IMR-90 (cell line): ENCODE measurements at regions not wholly inside any gene's neighbourhood (a gene's known extent, or its start where the extent isn't known, plus 50 kb on each side); places are given as distances from the start of the nearest gene placed in this dataset.

ENCODE experiments used
- ATAC-seq: fragments of 200-7000 bp; cut with Tn5 transposase; 2 replicates; pipeline ENCODE4 v1.9.1; 2020; ENCODE audit warnings: low read depth, mild to moderate bottlenecking, moderate library complexity
- BruUV-seq: library from RNA; stranded (reverse); fragments of 400-500 nt; replicated peaks from 2 replicates; lab custom pipeline; 2021; lab: Mats Ljungman, UMichigan
- CTCF ChIA-PET: fragments of 300-600 bp; formaldehyde crosslinking; extraction: SDS; loops from one replicate; lab custom pipeline; 2021; ENCODE audit warnings: antibody characterized with exemption; lab: Yijun Ruan, JAX
- POLR2A ChIA-PET: fragments of 300-600 bp; sonication (Branson Sonifier 250); formaldehyde crosslinking; loops from one replicate; lab custom pipeline; 2022; ENCODE audit warnings: antibody characterized with exemption; ENCODE audit not compliant: unreplicated experiment; lab: Charles Lee
- DNase-seq: peaks from one replicate; pipeline ENCODE4 v3.0.0; 2013
- H2AFZ ChIP-seq: replicated peaks from 2 replicates; pipeline ENCODE3; 2013; ENCODE audit warnings: low read length, mild to moderate bottlenecking; ENCODE audit not compliant: poor library complexity
- H2AK5ac ChIP-seq: 2 replicates; pipeline ENCODE4 v1.6.1; 2013; ENCODE audit warnings: low read depth, low read length, inconsistent platforms
- H2AK9ac ChIP-seq: replicated peaks from 2 replicates; pipeline ENCODE3; 2013; ENCODE audit warnings: mild to moderate bottlenecking, low read depth, low read length, moderate library complexity; ENCODE audit not compliant: poor library complexity
- H2BK120ac ChIP-seq: 2 replicates; pipeline ENCODE4 v1.6.1; 2013; ENCODE audit warnings: low read depth, low read length, inconsistent platforms
- H2BK15ac ChIP-seq: 3 replicates; pipeline ENCODE4 v1.6.1; 2013; ENCODE audit warnings: low read depth, low read length, inconsistent platforms
- H2BK20ac ChIP-seq: 2 replicates; pipeline ENCODE4 v1.6.1; 2013; ENCODE audit warnings: low read depth, mild to moderate bottlenecking, inconsistent platforms, low read length, moderate library complexity
- H2BK5ac ChIP-seq: 2 replicates; pipeline ENCODE4 v1.6.1; 2013; ENCODE audit warnings: mild to moderate bottlenecking, low read depth, low read length, inconsistent platforms; ENCODE audit not compliant: poor library complexity, severe bottlenecking
- H3K14ac ChIP-seq: replicated peaks from 2 replicates; pipeline ENCODE4 v1.6.1; 2013; ENCODE audit warnings: low read depth, low read length, inconsistent platforms
- H3K18ac ChIP-seq: 2 replicates; pipeline ENCODE4 v1.6.1; 2013; ENCODE audit warnings: low read depth, low read length, control low read depth
- H3K23ac ChIP-seq: 2 replicates; pipeline ENCODE4 v1.6.1; 2013; ENCODE audit warnings: low read depth, low read length, inconsistent platforms
- H3K27ac ChIP-seq: 2 replicates; pipeline ENCODE4 v1.5.1; 2013; ENCODE audit warnings: mild to moderate bottlenecking, control low read depth, low read length; ENCODE audit not compliant: insufficient read depth
- H3K27me3 ChIP-seq: 2 replicates; pipeline ENCODE4 v1.6.1; 2013; ENCODE audit warnings: low read length; ENCODE audit not compliant: control insufficient read depth, insufficient read depth
- H3K36me3 ChIP-seq: 2 replicates; pipeline ENCODE4 v1.6.1; 2013; ENCODE audit warnings: low read length, mixed read lengths; ENCODE audit not compliant: control insufficient read depth, insufficient read depth
- H3K4ac ChIP-seq: 2 replicates; pipeline ENCODE4 v1.6.1; 2013; ENCODE audit warnings: low read depth, low read length, inconsistent platforms
- H3K4me1 ChIP-seq: 2 replicates; pipeline ENCODE4 v1.6.1; 2013; ENCODE audit warnings: low read length, mixed read lengths; ENCODE audit not compliant: control insufficient read depth, insufficient read depth
- H3K4me2 ChIP-seq: 2 replicates; pipeline ENCODE4 v1.6.1; 2013; ENCODE audit warnings: low read depth, mild to moderate bottlenecking, control low read depth, low read length, moderate library complexity
- H3K4me3 ChIP-seq: 2 replicates; pipeline ENCODE4 v1.5.1; 2013; ENCODE audit warnings: low read depth, mild to moderate bottlenecking, control low read depth, low read length, moderate library complexity; ENCODE audit not compliant: insufficient read depth
- H3K56ac ChIP-seq: 2 replicates; pipeline ENCODE4 v1.6.1; 2013; ENCODE audit warnings: low read length, inconsistent platforms; ENCODE audit not compliant: insufficient read depth; ENCODE audit errors: extremely low read depth
- H3K79me1 ChIP-seq, 2 experiments: 2 replicates each; pipeline ENCODE4 v1.6.1; 2013; ENCODE audit warnings: low read length in 2 of 2, inconsistent platforms in 1 of 2, low read depth in 1 of 2
- H3K9ac ChIP-seq: 2 replicates; pipeline ENCODE4 v1.6.1; 2013; ENCODE audit warnings: low read depth, low read length, control low read depth
- H3K9me1 ChIP-seq: 2 replicates; pipeline ENCODE4 v1.6.1; 2013; ENCODE audit warnings: low read length, inconsistent platforms; ENCODE audit not compliant: insufficient read depth
- H3K9me3 ChIP-seq: 2 replicates; pipeline ENCODE4 v1.6.1; 2013; ENCODE audit warnings: low read length; ENCODE audit not compliant: control insufficient read depth, insufficient read depth
- H4K20me1 ChIP-seq: 2 replicates; pipeline ENCODE4 v1.6.1; 2013; ENCODE audit warnings: low read length, inconsistent platforms; ENCODE audit not compliant: insufficient read depth
- H4K5ac ChIP-seq: 2 replicates; pipeline ENCODE4 v1.6.1; 2013; ENCODE audit warnings: mild to moderate bottlenecking, low read depth, low read length, control low read depth
- H4K8ac ChIP-seq, 2 experiments: 2 replicates each; pipeline ENCODE4 v1.6.1; 2013; ENCODE audit warnings: low read depth in 2 of 2, low read length in 2 of 2, control low read depth in 1 of 2, inconsistent platforms in 1 of 2
- H4K91ac ChIP-seq: 2 replicates; pipeline ENCODE4 v1.6.1; 2013; ENCODE audit warnings: low read depth, low read length, inconsistent platforms; ENCODE audit not compliant: insufficient read depth
- BHLHE40 ChIP-seq: fragments of 150-350 bp; IDR thresholded peaks from 2 replicates; pipeline ENCODE4 v1.6.1; 2016; ENCODE audit warnings: mild to moderate bottlenecking, low read depth, low read length
- MAZ ChIP-seq: IDR thresholded peaks from 2 replicates; pipeline ENCODE4 v1.6.1; 2012; ENCODE audit warnings: low read depth, mild to moderate bottlenecking, low read length, improper control_type of control experiment, moderate library complexity, borderline replicate concordance
- RCOR1 ChIP-seq: IDR thresholded peaks from 2 replicates; pipeline ENCODE4 v1.6.1; 2012; ENCODE audit warnings: mild to moderate bottlenecking, low read length, improper control_type of control experiment; ENCODE audit not compliant: insufficient replicate concordance
- RFX5 ChIP-seq: IDR thresholded peaks from 2 replicates; pipeline ENCODE4 v1.8.0; 2012; ENCODE audit warnings: low read depth, mild to moderate bottlenecking, low read length, moderate library complexity
- SMC3 ChIP-seq: fragments of 150-350 bp; IDR thresholded peaks from 2 replicates; pipeline ENCODE4 v1.6.1; 2016; ENCODE audit warnings: low read depth, mild to moderate bottlenecking, antibody characterized with exemption, low read length, moderate library complexity
- WGBS, 2 experiments: methylation state at CpG; one replicate each; pipeline versions ENCODE4 v1.1.5 to v1.1.7; 2013; ENCODE audit warnings: missing lambda C conversion rate in 2 of 2; ENCODE audit not compliant: insufficient read length in 1 of 2; ENCODE audit errors: extremely low coverage in 2 of 2; 5-methylcytosine and 5-hydroxymethylcytosine counted together
- dilution Hi-C: fragments of 300-500 bp; cut with HindIII; formaldehyde crosslinking; loops from one replicate; pipeline ENCODE4 v1.14.3; 2018; ENCODE audit warnings: low sequenced_read_pairs; ENCODE audit not compliant: unreplicated experiment
- in situ Hi-C: fragments of 300-500 bp; cut with MboI; formaldehyde crosslinking; loops from 3 replicates; pipeline ENCODE4 v1.14.3; 2019; ENCODE audit warnings: low sequenced_read_pairs, inconsistent platforms, mixed read lengths
- intact Hi-C: fragments of 100-400 bp; cut with micrococcal nuclease; formaldehyde crosslinking; loops from 2 replicates; pipeline ENCODE4 v1.10.0; 2022
- TF ChIP-seq, protein P1 (sequence below): conservative IDR thresholded peaks from 2 replicates; pipeline ENCODE4 v1.5.1; 2012; ENCODE audit warnings: mild to moderate bottlenecking, low read depth, low read length, improper control_type of control experiment

- no TSS peak for BruUV-seq
- no peak overlapping the region for H4K8ac ChIP-seq
- no peak overlapping the region for H2AK9ac ChIP-seq
- H3K9me3 ChIP-seq: no peaks in the 10 kb centered on the region
- no peak overlapping the region for H2BK120ac ChIP-seq
- no CpG with 5 or more reads among the region's 2 CpGs for WGBS, 2 experiments
- no peak overlapping the region for H2AFZ ChIP-seq
- no peak overlapping the region for H3K9ac ChIP-seq
- dilution Hi-C loops: no loop called here
- no peak overlapping the region for H3K27ac ChIP-seq
- intact Hi-C loops: loop anchor here (1.0 to 2.0 kb wide), 5 partner anchors 300 to 556 kb away; no protein-coding TSS in a partner anchor
- H2BK20ac ChIP-seq: no peak overlapping the region
- no peak overlapping the region for H4K5ac ChIP-seq
- H4K20me1 ChIP-seq: no peaks in the 10 kb centered on the region
- H2BK15ac ChIP-seq: no peak overlapping the region
- H3K56ac ChIP-seq: no peak overlapping the region
- H3K27me3 ChIP-seq: no peaks in the 10 kb centered on the region
- no peak for ATAC-seq
- H3K23ac ChIP-seq: no peak overlapping the region
- POLR2A ChIA-PET: no interaction called here
- no peak overlapping the region for H2AK5ac ChIP-seq
- DNase-seq: no peak
- H4K91ac ChIP-seq: no peak overlapping the region
- H3K14ac ChIP-seq: no peak overlapping the region
- no peak overlapping the region for H3K4me2 ChIP-seq
- CTCF ChIA-PET: interaction anchor here (0.5 to 1.3 kb wide), 10 partner anchors 17 to 560 kb away, joined by 3 to 10 read pairs (median 3); no protein-coding TSS in a partner anchor
- H3K4me3 ChIP-seq: no peak overlapping the region
- no peaks in the 10 kb centered on the region for H3K9me1 ChIP-seq
- no peak overlapping the region for H2BK5ac ChIP-seq
- H3K79me1 ChIP-seq: no peaks in the 10 kb centered on the region
- no peak overlapping the region for H3K18ac ChIP-seq
- no peaks in the 10 kb centered on the region for H3K36me3 ChIP-seq
- H3K4me1 ChIP-seq: no peaks in the 10 kb centered on the region
- H3K4ac ChIP-seq: no peak overlapping the region
- in situ Hi-C loops: loop anchor here (10.0 kb wide), 1 partner anchor 294 kb away; no protein-coding TSS in a partner anchor
- TF ChIP-seq RFX5 (no peak), MAZ (no peak), BHLHE40 (no peak), SMC3 (no peak), RCOR1 (no peak)
- TF ChIP-seq, protein P1, sequence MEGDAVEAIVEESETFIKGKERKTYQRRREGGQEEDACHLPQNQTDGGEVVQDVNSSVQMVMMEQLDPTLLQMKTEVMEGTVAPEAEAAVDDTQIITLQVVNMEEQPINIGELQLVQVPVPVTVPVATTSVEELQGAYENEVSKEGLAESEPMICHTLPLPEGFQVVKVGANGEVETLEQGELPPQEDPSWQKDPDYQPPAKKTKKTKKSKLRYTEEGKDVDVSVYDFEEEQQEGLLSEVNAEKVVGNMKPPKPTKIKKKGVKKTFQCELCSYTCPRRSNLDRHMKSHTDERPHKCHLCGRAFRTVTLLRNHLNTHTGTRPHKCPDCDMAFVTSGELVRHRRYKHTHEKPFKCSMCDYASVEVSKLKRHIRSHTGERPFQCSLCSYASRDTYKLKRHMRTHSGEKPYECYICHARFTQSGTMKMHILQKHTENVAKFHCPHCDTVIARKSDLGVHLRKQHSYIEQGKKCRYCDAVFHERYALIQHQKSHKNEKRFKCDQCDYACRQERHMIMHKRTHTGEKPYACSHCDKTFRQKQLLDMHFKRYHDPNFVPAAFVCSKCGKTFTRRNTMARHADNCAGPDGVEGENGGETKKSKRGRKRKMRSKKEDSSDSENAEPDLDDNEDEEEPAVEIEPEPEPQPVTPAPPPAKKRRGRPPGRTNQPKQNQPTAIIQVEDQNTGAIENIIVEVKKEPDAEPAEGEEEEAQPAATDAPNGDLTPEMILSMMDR: no peak
Observed at GRCh38 chr1:99180915-99181314, 83.4 kb upstream of the PLPPR4 start.
